HepG2 (cell line): ENCODE measurements at regions not wholly inside any gene's neighbourhood (a gene's known extent, or its start where the extent isn't known, plus 50 kb on each side); places are given as distances from the start of the nearest gene placed in this dataset.
A peak's percentile ranks its signal among the peaks of the same experiment; 100 is the strongest.

Experiments used
- ATAC-seq: fragments of 200-7000 bp; cut with Tn5 transposase; 3 replicates; pipeline ENCODE4 v1.9.1; 2020; ENCODE audit warnings: mild to moderate bottlenecking, moderate library complexity
- BruUV-seq: library from RNA; stranded (reverse); fragments of 400-500 nt; replicated peaks from 2 replicates; lab custom pipeline; 2021; lab: Mats Ljungman, UMichigan
- CTCF ChIA-PET: fragments of 300-600 bp; formaldehyde crosslinking; extraction: SDS; loops from one replicate; lab custom pipeline; 2021; ENCODE audit warnings: low total read pairs, inconsistent platforms, low intra/inter-chr PET ratio; lab: Yijun Ruan, JAX
- POLR2A ChIA-PET: fragments of 350-600 bp; sonication (Branson Sonifier 250); formaldehyde crosslinking; loops from one replicate; lab custom pipeline; 2020; ENCODE audit warnings: antibody characterized with exemption, inconsistent platforms; lab: Yijun Ruan, JAX
- DNase-seq: peaks from one replicate; pipeline ENCODE4 v3.0.0-alpha.2; 2015; ENCODE audit warnings: low spot score
- FAIRE-seq: peaks from 3 replicates; lab custom pipeline; 2011; peaks lifted over from hg19 to GRCh38; lab: Jason Lieb, UNC
- H2AFZ ChIP-seq: one replicate; pipeline ENCODE4 v1.6.1; 2011; ENCODE audit warnings: low read length, inconsistent platforms
- H3K27ac ChIP-seq: fragments of 300-600 bp; 3 replicates; pipeline ENCODE4 v1.8.0; 2011; ENCODE audit warnings: mixed run types, mild to moderate bottlenecking, mixed read lengths, low read length, inconsistent platforms; ENCODE audit not compliant: insufficient read depth; ENCODE audit errors: extremely low read length
- H3K27me3 ChIP-seq, 2 experiments: fragments of 200-600 bp in 1 of 2; 2 replicates in 1 of 2; 3 replicates in 1 of 2; pipeline versions ENCODE4 v1.6.0 to v1.8.0; 2011; ENCODE audit warnings: low read length in 2 of 2, mild to moderate bottlenecking in 2 of 2, moderate library complexity in 2 of 2, inconsistent platforms in 1 of 2; ENCODE audit not compliant: insufficient read depth in 2 of 2, control insufficient read depth in 1 of 2
- H3K36me3 ChIP-seq, 2 experiments: fragments of 200-600 bp in 1 of 2; replicated peaks in 1 of 2; 2 replicates in 1 of 2; 3 replicates in 1 of 2; pipeline versions ENCODE4 v1.5.1 to v1.8.0; 2011; ENCODE audit warnings: low read length in 2 of 2, inconsistent platforms in 1 of 2; ENCODE audit not compliant: insufficient read depth in 2 of 2, control insufficient read depth in 1 of 2
- H3K4me1 ChIP-seq: 2 replicates; pipeline ENCODE4 v1.5.1; 2012; ENCODE audit warnings: low read length, inconsistent platforms; ENCODE audit not compliant: insufficient read depth
- H3K4me2 ChIP-seq: 2 replicates; pipeline ENCODE4 v1.6.0; 2011; ENCODE audit warnings: low read depth, low read length, inconsistent platforms
- H3K4me3 ChIP-seq, 3 experiments: fragments of 200-600 bp in 1 of 3; sonication (generic), shearing (Covaris generic) in 1 of 3; replicated peaks in 1 of 3; 2 replicates each; pipeline ENCODE4 v1.5.1; 2011 to 2016; ENCODE audit warnings: low read length in 3 of 3, inconsistent platforms in 2 of 3, low read depth in 2 of 3, mild to moderate bottlenecking in 2 of 3, control low read depth in 1 of 3, mixed read lengths in 1 of 3; ENCODE audit not compliant: insufficient read depth in 1 of 3
- H3K79me2 ChIP-seq: one replicate; pipeline ENCODE4 v1.6.1; 2011; ENCODE audit warnings: low read length, inconsistent platforms; ENCODE audit not compliant: insufficient read depth
- H3K9ac ChIP-seq: 2 replicates; pipeline ENCODE4 v1.6.0; 2011; ENCODE audit warnings: mild to moderate bottlenecking, low read depth, low read length, inconsistent platforms; ENCODE audit not compliant: insufficient read depth
- H3K9me3 ChIP-seq: 2 replicates; pipeline ENCODE4 v1.5.1; 2012; ENCODE audit warnings: mild to moderate bottlenecking, low read length
- H4K20me1 ChIP-seq: 2 replicates; pipeline ENCODE4 v1.6.0; 2011; ENCODE audit warnings: inconsistent platforms, mild to moderate bottlenecking, low read length, moderate library complexity; ENCODE audit not compliant: insufficient read depth
- DR1 ChIP-seq: sonication (generic); formaldehyde crosslinking; IDR thresholded peaks from 2 replicates; pipeline ENCODE4 v1.8.0; 2021; ENCODE audit warnings: mild to moderate bottlenecking, missing genetic modification reagents, inconsistent platforms
- MNT ChIP-seq: fragments of 450-650 bp; IDR thresholded peaks from 2 replicates; pipeline ENCODE4 v1.6.1; 2016
- WGBS: methylation state at CpG from one replicate; pipeline ENCODE4 v1.1.6; 2017; ENCODE audit warnings: low lambda C conversion rate; 5-methylcytosine and 5-hydroxymethylcytosine counted together
- in situ Hi-C: cut with HindIII; loops from 2 replicates; pipeline ENCODE4 v1.10.0; 2017; ENCODE audit warnings: low pct_unique_long_range_greater_than_20kb; ENCODE audit not compliant: extremely low pct_ligation_motif_present
- intact Hi-C: fragments of 100-400 bp; cut with micrococcal nuclease; formaldehyde crosslinking; loops from one replicate; pipeline ENCODE4 v1.10.0; 2022; ENCODE audit not compliant: unreplicated experiment
- TF ChIP-seq, protein P1 (sequence below): sonication (generic); formaldehyde crosslinking; IDR thresholded peaks from 2 replicates; pipeline ENCODE4 v1.9.0; 2021; ENCODE audit warnings: missing genetic modification reagents, mild to moderate bottlenecking, borderline replicate concordance

DNA sequence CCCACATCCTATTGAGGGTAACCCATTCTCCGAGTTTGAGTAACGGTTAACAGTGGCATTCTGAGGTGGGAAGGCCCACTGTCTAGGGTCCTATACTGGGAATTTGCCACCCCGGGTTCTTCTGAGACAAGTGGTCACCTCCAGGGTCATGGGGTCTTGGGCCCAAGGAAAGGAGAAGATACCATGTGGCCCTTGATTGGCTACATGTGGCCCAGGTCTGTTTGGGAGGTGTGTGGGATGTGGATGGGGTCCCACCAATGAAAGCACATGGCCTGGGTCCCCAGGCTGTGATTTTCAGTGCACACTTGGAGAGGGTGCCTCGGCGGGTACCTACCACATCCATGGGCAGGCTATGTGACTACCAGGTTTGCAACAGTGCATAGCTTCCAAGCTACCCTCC lies 214.4 kb downstream of the UBE3A start:
- intact Hi-C loops: no loop called here

GRCh38 chr15:25226360-25226759 lies 212.5 kb downstream of the UBE3A start:
- no peaks in the 10 kb centered on the region for H3K27me3 ChIP-seq
- FAIRE-seq (no peak), ATAC-seq (no peak), DNase-seq (no peak)
- no peaks in the 10 kb centered on the region for H3K36me3 ChIP-seq
- no peaks in the 10 kb centered on the region for H4K20me1 ChIP-seq
- H3K4me2 ChIP-seq: no peak overlapping the region
- in situ Hi-C loops: no loop called here
- H3K27ac ChIP-seq: no peak overlapping the region
- H3K9me3 ChIP-seq: peaks cover 100% of the 10 kb centered on the region
- ChIA-PET CTCF (no interaction called here), POLR2A (no interaction called here)
- H3K79me2 ChIP-seq: no peaks in the 10 kb centered on the region
- H3K4me1 ChIP-seq: no peaks in the 10 kb centered on the region
- peak; percentile 69 for TF ChIP-seq MNT
- TF ChIP-seq, protein P1, sequence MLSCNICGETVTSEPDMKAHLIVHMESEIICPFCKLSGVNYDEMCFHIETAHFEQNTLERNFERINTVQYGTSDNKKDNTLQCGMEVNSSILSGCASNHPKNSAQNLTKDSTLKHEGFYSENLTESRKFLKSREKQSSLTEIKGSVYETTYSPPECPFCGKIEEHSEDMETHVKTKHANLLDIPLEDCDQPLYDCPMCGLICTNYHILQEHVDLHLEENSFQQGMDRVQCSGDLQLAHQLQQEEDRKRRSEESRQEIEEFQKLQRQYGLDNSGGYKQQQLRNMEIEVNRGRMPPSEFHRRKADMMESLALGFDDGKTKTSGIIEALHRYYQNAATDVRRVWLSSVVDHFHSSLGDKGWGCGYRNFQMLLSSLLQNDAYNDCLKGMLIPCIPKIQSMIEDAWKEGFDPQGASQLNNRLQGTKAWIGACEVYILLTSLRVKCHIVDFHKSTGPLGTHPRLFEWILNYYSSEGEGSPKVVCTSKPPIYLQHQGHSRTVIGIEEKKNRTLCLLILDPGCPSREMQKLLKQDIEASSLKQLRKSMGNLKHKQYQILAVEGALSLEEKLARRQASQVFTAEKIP: no peak
- no peak overlapping the region for H3K4me3 ChIP-seq
- H2AFZ ChIP-seq: no peak overlapping the region
- intact Hi-C loops: no loop called here
- BruUV-seq: no TSS peak
- H3K9ac ChIP-seq: no peak overlapping the region
- WGBS: 30% methylated on average over 2 of the region's 6 CpGs

More for the DNA sequence above, 214.4 kb downstream of the UBE3A start:
- Histone ChIP-seq H3K9ac (no peak overlapping the region), H2AFZ (no peak overlapping the region), H3K9me3 (peaks cover 100% of the 10 kb centered on the region), H4K20me1 (no peaks in the 10 kb centered on the region), H3K27me3 (no peaks in the 10 kb centered on the region), H3K4me2 (no peak overlapping the region), H3K79me2 (no peaks in the 10 kb centered on the region), H3K4me3 (no peak overlapping the region), H3K27ac (no peak overlapping the region), H3K36me3 (no peaks in the 10 kb centered on the region), H3K4me1 (no peaks in the 10 kb centered on the region)
- ChIA-PET CTCF (no interaction called here), POLR2A (no interaction called here)
- no TSS peak for BruUV-seq
- DNase-seq (no peak), ATAC-seq (no peak), FAIRE-seq (no peak)
- 33% methylated on average over 5 of the region's 5 CpGs for WGBS
- in situ Hi-C loops: no loop called here
- no peak for TF ChIP-seq DR1 (CRISPR knock-in tag)
- TF ChIP-seq MNT: peak; percentile 92
